Cardiac muscle cell (in vitro differentiated cells and primary cell): ENCODE measurements at regions not wholly inside any gene's neighbourhood (a gene's known extent, or its start where the extent isn't known, plus 50 kb on each side); places are given as distances from the start of the nearest gene placed in this dataset.
A peak's percentile ranks its signal among the peaks of the same experiment; 100 is the strongest.

ENCODE experiments used
- DNase-seq, 2 donors: peaks; one replicate each; pipeline versions ENCODE4 v3.0.0 to v3.0.0-alpha.2; 2010 to 2017; ENCODE audit warnings: low read depth in 1 of 2, low spot score in 1 of 2
- H3K27ac ChIP-seq: fragments of 200-600 bp; sonication (generic); 2 replicates; pipeline ENCODE4 v1.5.1; 2016
- H3K27me3 ChIP-seq: fragments of 200-600 bp; sonication (generic); 2 replicates; pipeline ENCODE4 v1.6.0; 2016; ENCODE audit warnings: control low read depth
- H3K36me3 ChIP-seq: fragments of 200-600 bp; sonication (generic); 2 replicates; pipeline ENCODE4 v1.5.1; 2016; ENCODE audit warnings: control low read depth
- H3K4me1 ChIP-seq: fragments of 200-600 bp; sonication (generic); 2 replicates; pipeline ENCODE4 v1.8.1; 2017; ENCODE audit warnings: low read depth, mild to moderate bottlenecking, mixed run types
- H3K4me3 ChIP-seq: fragments of 200-600 bp; sonication (generic); 2 replicates; pipeline ENCODE4 v1.5.1; 2016; ENCODE audit warnings: mild to moderate bottlenecking
- H3K9me3 ChIP-seq: fragments of 200-600 bp; sonication (generic); 2 replicates; pipeline ENCODE4 v1.5.1; 2017; ENCODE audit warnings: low read depth, mild to moderate bottlenecking, control low read depth
- TF ChIP-seq, protein P1 (sequence below): IDR thresholded peaks from 2 replicates; pipeline ENCODE4 v1.5.1; 2012; ENCODE audit warnings: low read depth, mild to moderate bottlenecking, low read length

DNA sequence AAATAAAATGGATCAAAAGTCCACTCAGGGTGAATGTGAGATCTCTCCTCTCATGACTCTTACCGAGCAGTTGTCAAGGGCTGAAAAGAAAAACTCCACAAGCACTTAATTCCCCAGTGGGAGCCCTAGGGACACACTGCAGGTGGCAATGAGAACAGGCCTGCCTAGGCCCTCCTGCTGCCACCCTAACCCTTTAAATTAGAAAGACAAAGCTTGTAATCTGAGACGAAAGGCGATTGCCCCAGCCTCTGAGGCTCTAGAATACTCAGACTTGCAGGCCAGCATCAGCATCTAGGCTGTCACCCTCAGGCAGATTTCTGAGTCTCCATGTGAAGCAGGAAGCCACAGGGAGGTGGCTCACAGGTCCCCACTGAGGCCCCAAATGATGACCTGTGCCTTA, 457.0 kb upstream of the MYT1L start:
- peak in 1 of 2 donors; percentile 22 for DNase-seq
- Histone ChIP-seq H3K4me3 (no peak overlapping the region), H3K27ac (no peak overlapping the region), H3K4me1 (no peaks in the 10 kb centered on the region), H3K9me3 (no peaks in the 10 kb centered on the region), H3K36me3 (no peaks in the 10 kb centered on the region), H3K27me3 (no peaks in the 10 kb centered on the region)
- TF ChIP-seq, protein P1, sequence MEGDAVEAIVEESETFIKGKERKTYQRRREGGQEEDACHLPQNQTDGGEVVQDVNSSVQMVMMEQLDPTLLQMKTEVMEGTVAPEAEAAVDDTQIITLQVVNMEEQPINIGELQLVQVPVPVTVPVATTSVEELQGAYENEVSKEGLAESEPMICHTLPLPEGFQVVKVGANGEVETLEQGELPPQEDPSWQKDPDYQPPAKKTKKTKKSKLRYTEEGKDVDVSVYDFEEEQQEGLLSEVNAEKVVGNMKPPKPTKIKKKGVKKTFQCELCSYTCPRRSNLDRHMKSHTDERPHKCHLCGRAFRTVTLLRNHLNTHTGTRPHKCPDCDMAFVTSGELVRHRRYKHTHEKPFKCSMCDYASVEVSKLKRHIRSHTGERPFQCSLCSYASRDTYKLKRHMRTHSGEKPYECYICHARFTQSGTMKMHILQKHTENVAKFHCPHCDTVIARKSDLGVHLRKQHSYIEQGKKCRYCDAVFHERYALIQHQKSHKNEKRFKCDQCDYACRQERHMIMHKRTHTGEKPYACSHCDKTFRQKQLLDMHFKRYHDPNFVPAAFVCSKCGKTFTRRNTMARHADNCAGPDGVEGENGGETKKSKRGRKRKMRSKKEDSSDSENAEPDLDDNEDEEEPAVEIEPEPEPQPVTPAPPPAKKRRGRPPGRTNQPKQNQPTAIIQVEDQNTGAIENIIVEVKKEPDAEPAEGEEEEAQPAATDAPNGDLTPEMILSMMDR, result no peak

DNA sequence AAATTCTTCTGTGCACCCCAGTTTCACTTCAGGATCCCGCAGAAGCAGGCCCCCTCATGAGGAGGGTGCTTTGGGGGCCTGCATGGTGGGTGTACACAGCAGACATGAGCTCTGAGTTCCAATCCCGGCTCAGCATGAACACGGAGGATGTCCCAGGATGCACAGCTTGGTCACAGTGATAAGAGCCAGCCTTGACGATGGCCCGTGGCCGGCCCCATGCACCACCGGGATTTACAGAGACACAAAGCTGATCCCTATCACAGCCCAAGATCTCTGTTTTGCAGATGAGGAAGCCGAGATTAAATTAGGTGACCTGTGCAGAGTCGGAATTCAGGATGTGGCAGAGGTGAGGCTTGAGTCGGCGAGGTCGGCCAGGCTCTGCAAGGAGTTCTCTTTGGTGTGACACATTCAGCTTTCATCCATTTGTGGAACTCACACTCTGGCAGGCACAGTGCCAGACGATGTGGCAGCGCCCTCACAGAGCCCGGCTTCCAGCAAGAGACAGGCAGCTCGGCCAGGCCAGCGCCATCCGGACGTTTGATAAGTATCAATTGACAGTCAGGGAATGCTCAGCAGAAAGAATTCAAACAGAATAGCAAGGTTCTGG, 456.3 kb upstream of the MYT1L start:
- Histone ChIP-seq H3K9me3 (no peaks in the 10 kb centered on the region), H3K4me1 (no peaks in the 10 kb centered on the region), H3K27ac (no peak overlapping the region), H3K36me3 (no peaks in the 10 kb centered on the region), H3K4me3 (no peak overlapping the region), H3K27me3 (no peaks in the 10 kb centered on the region)
- TF ChIP-seq, protein P1, result no peak
- peak in 1 of 2 donors; percentile 5 for DNase-seq

DNA sequence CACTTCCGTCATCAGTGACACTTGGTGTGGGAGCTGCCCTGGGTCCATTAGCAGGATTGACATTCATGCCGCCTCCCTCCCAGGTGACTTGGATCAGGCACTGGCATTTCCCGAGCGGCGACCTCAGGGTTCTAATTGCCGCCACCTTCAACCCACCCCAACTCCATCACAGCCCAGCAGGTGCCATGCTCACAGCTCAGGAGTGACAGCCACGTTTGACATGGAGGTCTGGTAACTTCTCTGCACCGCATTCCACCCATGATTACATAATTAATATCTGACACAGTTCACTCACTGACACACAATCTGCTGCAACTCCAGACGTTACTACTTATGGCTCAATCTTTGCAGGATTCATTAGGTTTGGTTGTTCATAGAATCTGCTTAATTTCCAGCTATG, 450.9 kb upstream of the MYT1L start:
- no peak overlapping the region for H3K27ac ChIP-seq
- H3K4me3 ChIP-seq, result no peak overlapping the region
- H3K4me1 ChIP-seq, result no peaks in the 10 kb centered on the region
- TF ChIP-seq, protein P1, result no peak
- H3K27me3 ChIP-seq, result no peaks in the 10 kb centered on the region
- H3K36me3 ChIP-seq, result no peaks in the 10 kb centered on the region
- DNase-seq, result no peak
- H3K9me3 ChIP-seq, result no peaks in the 10 kb centered on the region

DNA sequence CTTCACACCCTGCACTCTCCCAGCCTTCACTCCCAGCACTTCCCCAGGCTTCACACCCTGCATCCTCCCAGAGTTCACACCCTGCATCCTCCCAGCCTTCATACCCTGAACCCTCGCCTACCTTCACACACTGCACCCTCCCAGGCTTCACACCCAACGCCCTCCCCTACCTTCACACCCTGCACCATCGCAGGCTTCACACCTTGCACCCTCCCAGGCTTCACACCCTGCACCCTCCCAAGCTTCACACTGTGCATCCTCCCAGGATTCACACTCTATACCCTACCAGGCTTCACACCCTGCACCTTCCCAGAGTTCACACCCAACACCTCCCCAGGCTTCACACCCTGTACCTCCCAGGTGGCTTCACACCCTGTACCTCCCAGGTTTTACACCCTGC, 448.7 kb upstream of the MYT1L start:
- Histone ChIP-seq H3K27ac (no peak overlapping the region), H3K36me3 (no peaks in the 10 kb centered on the region), H3K4me3 (no peak overlapping the region), H3K27me3 (no peaks in the 10 kb centered on the region), H3K9me3 (no peaks in the 10 kb centered on the region), H3K4me1 (no peaks in the 10 kb centered on the region)
- no peak for DNase-seq
- TF ChIP-seq, protein P1, result no peak

DNA sequence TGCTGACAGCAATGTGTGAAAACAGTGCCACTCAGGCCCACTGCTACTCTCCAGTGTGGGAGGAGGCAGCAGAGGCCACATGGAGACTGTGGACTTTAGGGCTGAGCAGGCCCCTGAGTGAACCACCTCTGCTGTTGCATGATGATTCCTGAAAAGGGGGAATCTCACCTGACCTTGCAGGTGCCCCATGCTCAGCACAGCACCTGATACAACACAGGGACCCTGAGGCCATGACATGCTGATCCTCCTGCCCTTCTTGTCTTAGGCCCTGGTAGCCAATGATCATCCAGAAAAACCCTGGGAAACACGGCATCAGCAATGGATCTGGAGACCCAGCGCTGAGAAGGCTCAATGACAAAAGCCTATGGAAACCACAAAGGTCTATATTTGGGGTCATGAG, 446.8 kb upstream of the MYT1L start:
- TF ChIP-seq, protein P1, result no peak
- Histone ChIP-seq H3K9me3 (no peaks in the 10 kb centered on the region), H3K4me3 (no peak overlapping the region)

DNA sequence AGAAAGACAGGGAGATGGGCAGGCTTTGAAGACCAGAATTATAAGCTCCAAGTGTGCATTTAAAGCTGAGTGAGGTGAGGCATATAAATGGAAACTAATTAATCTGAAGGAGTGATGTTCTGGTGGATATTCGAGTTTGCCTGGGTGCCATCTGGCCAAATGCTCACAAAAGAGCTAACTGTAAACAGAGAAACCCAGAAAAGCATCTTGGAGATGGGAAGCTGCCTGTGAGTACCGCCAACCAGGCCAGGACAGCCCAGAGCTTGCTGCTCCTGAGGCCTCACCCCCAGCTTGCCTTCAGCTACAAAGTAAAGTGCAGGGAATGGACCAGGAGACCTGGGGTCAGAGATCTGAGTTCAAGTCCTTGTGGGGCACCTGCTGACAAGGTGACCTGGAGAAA, 446.1 kb upstream of the MYT1L start:
- Histone ChIP-seq H3K4me1 (no peaks in the 10 kb centered on the region), H3K36me3 (no peaks in the 10 kb centered on the region), H3K27me3 (no peaks in the 10 kb centered on the region), H3K27ac (no peak overlapping the region), H3K9me3 (no peaks in the 10 kb centered on the region), H3K4me3 (no peak overlapping the region)
- TF ChIP-seq, protein P1, result no peak
- no peak for DNase-seq

More for the DNA sequence above, 446.8 kb upstream of the MYT1L start:
- Histone ChIP-seq H3K36me3 (no peaks in the 10 kb centered on the region), H3K27me3 (no peaks in the 10 kb centered on the region), H3K27ac (no peak overlapping the region), H3K4me1 (no peaks in the 10 kb centered on the region)
- no peak for DNase-seq
